AG04450 (cell line): ENCODE measurements at regions not wholly inside any gene's neighbourhood (a gene's known extent, or its start where the extent isn't known, plus 50 kb on each side); places are given as distances from the start of the nearest gene placed in this dataset.

ENCODE experiments used
- CTCF ChIA-PET: fragments of 300-600, 350-600 bp; formaldehyde crosslinking; extraction: SDS; loops from one replicate; lab custom pipeline; 2022; ENCODE audit warnings: antibody characterized with exemption, inconsistent platforms; lab: Charles Lee
- POLR2A ChIA-PET: fragments of 350-600 bp; formaldehyde crosslinking; extraction: SDS; loops from one replicate; lab custom pipeline; 2021; ENCODE audit warnings: antibody characterized with exemption, inconsistent platforms; lab: Yijun Ruan, JAX
- DNase-seq: peaks from one replicate; pipeline ENCODE4 v3.0.0-alpha.2; 2011; ENCODE audit warnings: low read depth, low spot score
- H3K27ac ChIP-seq: one replicate; pipeline ENCODE4 v1.5.1; 2012; ENCODE audit warnings: low read depth, low read length, control low read depth
- H3K27me3 ChIP-seq: one replicate; pipeline ENCODE4 v1.6.0; 2012; ENCODE audit warnings: low read length; ENCODE audit not compliant: control insufficient read depth, insufficient read depth
- H3K4me3 ChIP-seq: 2 replicates; pipeline ENCODE4 v1.5.1; 2011; ENCODE audit warnings: mild to moderate bottlenecking, low read depth, low read length, control low read depth
- H3K9me3 ChIP-seq: 2 replicates; pipeline ENCODE4 v1.5.1; 2012; ENCODE audit warnings: low read length; ENCODE audit not compliant: control insufficient read depth, insufficient read depth
- TF ChIP-seq, protein P1 (sequence below): IDR thresholded peaks from 2 replicates; pipeline ENCODE4 v1.5.1; 2011; ENCODE audit warnings: low read depth, low read length, control low read depth, inconsistent platforms

DNA sequence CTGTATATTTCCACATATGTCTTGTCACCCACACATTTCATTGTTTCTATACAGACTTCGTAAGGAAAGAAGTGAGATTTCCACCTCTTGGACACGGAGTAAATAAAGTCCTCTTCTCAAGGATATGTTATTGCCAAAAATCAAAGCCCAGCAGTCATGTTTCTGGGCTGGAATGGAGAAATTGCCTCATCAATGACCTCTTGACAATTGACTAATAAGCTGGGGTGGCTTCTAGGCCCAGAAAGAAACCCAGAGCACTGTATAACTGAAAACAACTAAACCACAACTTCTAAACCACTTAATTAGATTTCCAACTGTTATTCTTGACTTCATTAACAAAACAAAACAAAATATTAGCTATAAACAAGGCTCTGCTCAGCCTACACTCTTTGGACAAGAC lies 56.4 kb upstream of the SLC24A5 start:
- CTCF ChIA-PET: no interaction called here
- no peak for DNase-seq
- no peaks in the 10 kb centered on the region for H3K9me3 ChIP-seq
- no peak overlapping the region for H3K4me3 ChIP-seq
- POLR2A ChIA-PET: no interaction called here
- H3K27ac ChIP-seq: no peak overlapping the region
- TF ChIP-seq, protein P1, sequence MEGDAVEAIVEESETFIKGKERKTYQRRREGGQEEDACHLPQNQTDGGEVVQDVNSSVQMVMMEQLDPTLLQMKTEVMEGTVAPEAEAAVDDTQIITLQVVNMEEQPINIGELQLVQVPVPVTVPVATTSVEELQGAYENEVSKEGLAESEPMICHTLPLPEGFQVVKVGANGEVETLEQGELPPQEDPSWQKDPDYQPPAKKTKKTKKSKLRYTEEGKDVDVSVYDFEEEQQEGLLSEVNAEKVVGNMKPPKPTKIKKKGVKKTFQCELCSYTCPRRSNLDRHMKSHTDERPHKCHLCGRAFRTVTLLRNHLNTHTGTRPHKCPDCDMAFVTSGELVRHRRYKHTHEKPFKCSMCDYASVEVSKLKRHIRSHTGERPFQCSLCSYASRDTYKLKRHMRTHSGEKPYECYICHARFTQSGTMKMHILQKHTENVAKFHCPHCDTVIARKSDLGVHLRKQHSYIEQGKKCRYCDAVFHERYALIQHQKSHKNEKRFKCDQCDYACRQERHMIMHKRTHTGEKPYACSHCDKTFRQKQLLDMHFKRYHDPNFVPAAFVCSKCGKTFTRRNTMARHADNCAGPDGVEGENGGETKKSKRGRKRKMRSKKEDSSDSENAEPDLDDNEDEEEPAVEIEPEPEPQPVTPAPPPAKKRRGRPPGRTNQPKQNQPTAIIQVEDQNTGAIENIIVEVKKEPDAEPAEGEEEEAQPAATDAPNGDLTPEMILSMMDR: no peak
- peaks cover 4% of the 10 kb centered on the region for H3K27me3 ChIP-seq

GRCh38 chr15:48066456-48066855 lies 54.3 kb upstream of the SLC24A5 start:
- Histone ChIP-seq H3K9me3 (no peaks in the 10 kb centered on the region), H3K27ac (no peak overlapping the region), H3K4me3 (no peak overlapping the region), H3K27me3 (peaks cover 6% of the 10 kb centered on the region)
- ChIA-PET POLR2A (no interaction called here), CTCF (no interaction called here)
- TF ChIP-seq, protein P1: no peak
- DNase-seq: no peak
